ENCODE measurements at regions not wholly inside any gene's neighbourhood (a gene's known extent, or its start where the extent isn't known, plus 50 kb on each side); places are given as distances from the start of the nearest gene placed in this dataset.

GRCh38 chr2:134770702-134771101 is 51.9 kb upstream of the TMEM163 start:
- no peak for DNase-seq (ENCODE audit: low read depth)
- no peak for TF ChIP-seq CTCF (IDR thresholded peaks at IDR 0.05; ENCODE audit: control insufficient read depth, extremely low read depth, insufficient read depth)
- H3K4me3 ChIP-seq (ENCODE audit: low read depth, low read length): no peak overlapping the region

GRCh38 chr2:134771313-134771801 is 52.6 kb upstream of the TMEM163 start:
- DNase-seq (ENCODE audit: low read depth): no peak
- H3K4me3 ChIP-seq (ENCODE audit: low read depth, low read length): no peak overlapping the region
- TF ChIP-seq CTCF (IDR thresholded peaks at IDR 0.05; ENCODE audit: control insufficient read depth, extremely low read depth, insufficient read depth): no peak

- no peak for DNase-seq (ENCODE audit: low read depth)
- no peak overlapping the region for H3K4me3 ChIP-seq (ENCODE audit: low read depth, low read length)
- no peak for TF ChIP-seq CTCF (IDR thresholded peaks at IDR 0.05; ENCODE audit: control insufficient read depth, extremely low read depth, insufficient read depth)
These were observed 53.8 kb upstream of the TMEM163 start for GRCh38 chr2:134772493-134773169.

GRCh38 chr2:134773335-134773734 is 54.5 kb upstream of the TMEM163 start:
- H3K4me3 ChIP-seq (ENCODE audit: low read depth, low read length): no peak overlapping the region
- DNase-seq (ENCODE audit: low read depth): no peak

GRCh38 chr2:134773759-134774742 is 55.3 kb upstream of the TMEM163 start:
- no peak for DNase-seq (ENCODE audit: low read depth)
- TF ChIP-seq CTCF (IDR thresholded peaks at IDR 0.05; ENCODE audit: control insufficient read depth, extremely low read depth, insufficient read depth): no peak

More at GRCh38 chr2:134773335-134773734, 54.5 kb upstream of the TMEM163 start:
- no peak for TF ChIP-seq CTCF (IDR thresholded peaks at IDR 0.05; ENCODE audit: control insufficient read depth, extremely low read depth, insufficient read depth)

GRCh38 chr2:134774786-134775641 is 56.2 kb upstream of the TMEM163 start:
- DNase-seq (ENCODE audit: low read depth): no peak
- no peak for TF ChIP-seq CTCF (IDR thresholded peaks at IDR 0.05; ENCODE audit: control insufficient read depth, extremely low read depth, insufficient read depth)

More at GRCh38 chr2:134773759-134774742, 55.3 kb upstream of the TMEM163 start:
- H3K4me3 ChIP-seq (ENCODE audit: low read depth, low read length): no peak overlapping the region

More at GRCh38 chr2:134774786-134775641, 56.2 kb upstream of the TMEM163 start:
- H3K4me3 ChIP-seq (ENCODE audit: low read depth, low read length): no peak overlapping the region

Measured in LNCaP clone FGC (cell line).